ENCODE measurements at regions not wholly inside any gene's neighbourhood (a gene's known extent, or its start where the extent isn't known, plus 50 kb on each side); places are given as distances from the start of the nearest gene placed in this dataset.

DNA sequence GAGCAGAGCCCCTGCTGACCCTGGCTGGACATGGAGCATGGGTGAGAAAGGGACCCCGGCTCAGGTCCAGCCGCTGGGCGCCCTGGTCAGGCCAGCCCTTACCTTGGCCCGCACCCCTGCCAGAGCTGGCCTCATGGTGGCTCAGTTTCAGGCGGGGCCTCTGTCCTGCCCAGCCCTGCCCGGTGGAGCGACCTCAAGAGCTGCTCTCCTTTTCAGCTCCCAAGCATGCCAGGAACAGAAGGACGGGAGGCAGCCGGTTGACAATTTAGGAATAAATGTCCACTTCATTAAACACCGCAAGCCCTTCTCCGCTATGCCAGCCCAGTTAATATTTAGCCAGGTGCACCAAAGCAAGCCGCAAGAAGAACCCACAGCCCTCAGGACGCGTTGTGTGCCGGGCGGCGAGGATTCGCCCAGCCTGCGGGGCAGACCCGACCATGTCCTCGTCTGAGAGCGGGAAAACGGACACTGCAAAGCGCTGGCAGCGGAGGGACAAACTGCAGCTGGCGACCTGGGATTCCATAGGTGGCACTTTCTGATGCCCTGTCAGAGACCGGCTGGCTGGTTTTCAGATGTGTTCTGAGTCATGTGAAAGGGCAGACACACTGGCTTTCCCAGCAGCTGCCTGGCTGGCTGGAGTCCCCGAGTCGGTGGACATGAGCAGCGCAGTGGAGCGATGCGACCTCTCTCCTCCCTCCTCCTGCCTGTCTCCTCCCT is 221.9 kb downstream of the TTLL2 start:
- in situ Hi-C loops (cut with HindIII; ENCODE audit: low pct_ligation_motif_present, low sequenced_read_pairs): no loop called here
- no peak overlapping the region for H3K4me3 ChIP-seq (ENCODE audit: low read depth, low read length)
- no peaks in the 10 kb centered on the region for H3K27me3 ChIP-seq (replicated peaks)
- no peak overlapping the region for H3K27ac ChIP-seq
- DNase-seq: no peak
- TF ChIP-seq, protein P1, sequence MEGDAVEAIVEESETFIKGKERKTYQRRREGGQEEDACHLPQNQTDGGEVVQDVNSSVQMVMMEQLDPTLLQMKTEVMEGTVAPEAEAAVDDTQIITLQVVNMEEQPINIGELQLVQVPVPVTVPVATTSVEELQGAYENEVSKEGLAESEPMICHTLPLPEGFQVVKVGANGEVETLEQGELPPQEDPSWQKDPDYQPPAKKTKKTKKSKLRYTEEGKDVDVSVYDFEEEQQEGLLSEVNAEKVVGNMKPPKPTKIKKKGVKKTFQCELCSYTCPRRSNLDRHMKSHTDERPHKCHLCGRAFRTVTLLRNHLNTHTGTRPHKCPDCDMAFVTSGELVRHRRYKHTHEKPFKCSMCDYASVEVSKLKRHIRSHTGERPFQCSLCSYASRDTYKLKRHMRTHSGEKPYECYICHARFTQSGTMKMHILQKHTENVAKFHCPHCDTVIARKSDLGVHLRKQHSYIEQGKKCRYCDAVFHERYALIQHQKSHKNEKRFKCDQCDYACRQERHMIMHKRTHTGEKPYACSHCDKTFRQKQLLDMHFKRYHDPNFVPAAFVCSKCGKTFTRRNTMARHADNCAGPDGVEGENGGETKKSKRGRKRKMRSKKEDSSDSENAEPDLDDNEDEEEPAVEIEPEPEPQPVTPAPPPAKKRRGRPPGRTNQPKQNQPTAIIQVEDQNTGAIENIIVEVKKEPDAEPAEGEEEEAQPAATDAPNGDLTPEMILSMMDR (IDR thresholded peaks at IDR 0.05; ENCODE audit: low read depth, low read length, missing control alignments): no peak
- H3K36me3 ChIP-seq (replicated peaks): no peaks in the 10 kb centered on the region

DNA sequence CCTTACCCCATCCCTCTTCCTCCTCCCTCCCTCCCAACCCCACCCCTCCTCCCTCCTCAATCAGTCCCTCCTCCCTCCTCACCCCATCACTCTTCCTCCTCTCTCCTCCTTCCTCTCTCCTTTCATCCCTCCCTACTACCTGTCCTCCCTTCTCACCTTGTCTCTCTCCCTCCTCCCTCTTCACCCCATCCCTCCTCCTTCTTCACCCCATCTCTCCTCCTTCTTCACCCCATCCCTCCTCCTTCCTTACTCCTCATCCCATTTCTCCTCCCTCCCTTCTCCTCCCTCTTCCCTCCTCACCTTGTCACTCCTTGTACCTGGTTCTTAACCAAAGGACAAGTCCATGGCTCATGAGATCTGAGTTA is 222.4 kb downstream of the TTLL2 start:
- DNase-seq: no peak
- in situ Hi-C loops (cut with HindIII; ENCODE audit: low pct_ligation_motif_present, low sequenced_read_pairs): no loop called here
- Histone ChIP-seq H3K27me3 (replicated peaks) (no peaks in the 10 kb centered on the region), H3K4me3 (ENCODE audit: low read depth, low read length) (no peak overlapping the region), H3K27ac (no peak overlapping the region), H3K36me3 (replicated peaks) (no peaks in the 10 kb centered on the region)
- TF ChIP-seq, protein P1 (IDR thresholded peaks at IDR 0.05; ENCODE audit: low read depth, low read length, missing control alignments): no peak

DNA sequence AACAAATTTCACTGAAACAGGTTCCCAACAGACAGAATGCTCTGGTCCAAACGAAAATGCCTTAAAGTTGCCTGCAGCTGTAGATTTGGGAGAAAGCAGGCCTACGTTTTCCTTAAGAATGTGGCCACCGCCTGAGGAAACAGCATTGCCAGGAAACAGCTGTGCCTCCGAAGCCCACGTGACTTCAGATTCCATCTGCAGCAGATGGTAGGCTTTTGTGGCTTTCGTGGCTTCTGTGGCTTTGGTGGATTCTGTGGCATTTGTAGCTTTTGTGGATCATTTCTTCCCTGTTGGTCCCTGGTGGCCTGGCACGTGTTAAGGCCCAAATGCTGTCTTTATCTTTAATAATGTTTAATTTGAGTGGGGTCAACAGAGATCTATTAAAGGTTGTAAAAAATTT is 222.9 kb downstream of the TTLL2 start:
- Histone ChIP-seq H3K27ac (no peak overlapping the region), H3K27me3 (replicated peaks) (no peaks in the 10 kb centered on the region), H3K4me3 (ENCODE audit: low read depth, low read length) (no peak overlapping the region), H3K36me3 (replicated peaks) (no peaks in the 10 kb centered on the region)
- peak; percentile 4 for DNase-seq
- in situ Hi-C loops (cut with HindIII; ENCODE audit: low pct_ligation_motif_present, low sequenced_read_pairs): no loop called here
- TF ChIP-seq, protein P1 (IDR thresholded peaks at IDR 0.05; ENCODE audit: low read depth, low read length, missing control alignments): no peak

DNA sequence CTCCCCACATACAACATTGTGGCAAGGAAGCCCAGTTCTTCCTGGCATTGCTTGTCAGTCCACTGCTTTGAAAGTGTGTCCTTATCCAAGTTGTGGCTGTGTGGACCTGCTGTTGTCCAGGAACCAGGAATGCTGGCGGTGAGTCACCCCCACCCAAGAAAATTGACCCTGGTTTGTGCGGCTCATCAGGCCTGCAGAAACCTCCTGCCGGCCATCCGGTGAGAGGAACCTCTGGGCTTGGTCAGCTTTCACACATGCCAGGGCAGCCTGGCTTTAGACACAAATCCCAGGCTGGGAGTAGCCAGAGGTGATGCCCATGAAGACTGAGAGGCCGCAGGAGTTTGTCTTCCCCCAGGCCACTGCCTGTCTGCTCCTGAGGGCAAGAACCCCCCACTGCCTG is 223.6 kb downstream of the TTLL2 start:
- H3K27ac ChIP-seq: no peak overlapping the region
- DNase-seq: no peak
- H3K27me3 ChIP-seq (replicated peaks): no peaks in the 10 kb centered on the region
- TF ChIP-seq, protein P1 (IDR thresholded peaks at IDR 0.05; ENCODE audit: low read depth, low read length, missing control alignments): no peak
- in situ Hi-C loops (cut with HindIII; ENCODE audit: low pct_ligation_motif_present, low sequenced_read_pairs): no loop called here
- no peaks in the 10 kb centered on the region for H3K36me3 ChIP-seq (replicated peaks)
- no peak overlapping the region for H3K4me3 ChIP-seq (ENCODE audit: low read depth, low read length)

DNA sequence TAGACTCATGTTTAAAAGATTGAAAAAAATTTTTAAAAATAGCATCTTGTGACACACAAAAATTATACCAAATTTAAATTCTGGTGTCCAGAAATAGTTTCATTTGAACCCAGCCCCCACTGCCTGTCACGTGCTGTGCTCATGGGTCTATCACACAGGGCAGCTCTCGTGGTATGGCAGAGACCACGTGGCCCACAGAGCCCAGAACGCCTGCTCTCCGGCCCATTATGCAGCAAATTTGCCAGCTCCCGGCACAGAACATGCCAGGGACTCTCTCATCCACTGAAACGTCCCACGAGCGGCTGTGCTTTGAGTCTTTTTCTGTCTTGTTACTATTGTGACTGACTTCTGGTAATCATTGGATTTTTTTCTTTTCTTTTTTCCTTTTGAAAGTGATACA is 224.3 kb downstream of the TTLL2 start:
- Histone ChIP-seq H3K27ac (no peak overlapping the region), H3K36me3 (replicated peaks) (no peaks in the 10 kb centered on the region), H3K27me3 (replicated peaks) (no peaks in the 10 kb centered on the region), H3K4me3 (ENCODE audit: low read depth, low read length) (no peak overlapping the region)
- TF ChIP-seq, protein P1 (IDR thresholded peaks at IDR 0.05; ENCODE audit: low read depth, low read length, missing control alignments): no peak
- no peak for DNase-seq
- in situ Hi-C loops (cut with HindIII; ENCODE audit: low pct_ligation_motif_present, low sequenced_read_pairs): no loop called here

Measured in brain microvascular endothelial cell (primary cell).